SK-N-SH (cell line): ENCODE measurements at regions not wholly inside any gene's neighbourhood (a gene's known extent, or its start where the extent isn't known, plus 50 kb on each side); places are given as distances from the start of the nearest gene placed in this dataset.

Experiments
- CTCF ChIA-PET: fragments of 300-600, 350-600 bp; formaldehyde crosslinking; extraction: SDS; loops from one replicate; lab custom pipeline; 2021; lab: Yijun Ruan, JAX
- POLR2A ChIA-PET: fragments of 350-600 bp; sonication (Branson Sonifier 250); formaldehyde crosslinking; extraction: SDS; loops from one replicate; lab custom pipeline; 2020; ENCODE audit warnings: antibody characterized with exemption, inconsistent platforms; lab: Yijun Ruan, JAX
- DNase-seq: peaks from one replicate; pipeline ENCODE4 v3.0.0; 2012
- H2AFZ ChIP-seq: fragments of 200-600 bp; sonication (generic); 2 replicates; pipeline ENCODE4 v1.8.1; 2016; ENCODE audit warnings: antibody characterized with exemption, mild to moderate bottlenecking, low read depth
- H3F3A ChIP-seq: fragments of 200-600 bp; sonication (generic); replicated peaks from 2 replicates; pipeline ENCODE3; 2016; ENCODE audit warnings: antibody characterized with exemption, mild to moderate bottlenecking; ENCODE audit not compliant: insufficient read depth
- H3K27ac ChIP-seq, 2 experiments: fragments of 200-500 bp in 1 of 2; fragments of 200-600 bp in 1 of 2; sonication (Bioruptor generic) in 1 of 2; sonication (generic), shearing (Covaris generic) in 1 of 2; 2 replicates each; pipeline versions ENCODE4 v1.5.1 to v1.6.1; 2014 to 2016; ENCODE audit warnings: low read depth in 2 of 2, inconsistent platforms in 1 of 2, low read length in 1 of 2, mild to moderate bottlenecking in 1 of 2, mixed read lengths in 1 of 2
- H3K27me3 ChIP-seq: fragments of 200-600 bp; sonication (generic), shearing (Covaris generic); 2 replicates; pipeline ENCODE4 v1.6.1; 2016; ENCODE audit warnings: mixed run types; ENCODE audit not compliant: insufficient read depth
- H3K36me3 ChIP-seq, 2 experiments: fragments of 200-500 bp in 1 of 2; fragments of 200-600 bp in 1 of 2; sonication (Bioruptor generic) in 1 of 2; sonication (generic) in 1 of 2; replicated peaks in 1 of 2; 2 replicates each; pipeline versions ENCODE3 to v1.5.1; 2014 to 2016; ENCODE audit warnings: low read length in 1 of 2, mild to moderate bottlenecking in 1 of 2; ENCODE audit not compliant: insufficient read depth in 2 of 2, control insufficient read depth in 1 of 2
- H3K4me1 ChIP-seq, 2 experiments: fragments of 200-500 bp in 1 of 2; fragments of 200-600 bp in 1 of 2; sonication (Bioruptor generic) in 1 of 2; sonication (generic), shearing (Covaris generic) in 1 of 2; 2 replicates each; pipeline versions ENCODE4 v1.5.1 to v1.6.1; 2014 to 2016; ENCODE audit warnings: low read depth in 1 of 2, low read length in 1 of 2, mixed run types in 1 of 2; ENCODE audit not compliant: insufficient read depth in 2 of 2, control insufficient read depth in 1 of 2
- H3K4me2 ChIP-seq: fragments of 200-600 bp; sonication (generic), shearing (Covaris generic); 2 replicates; pipeline ENCODE4 v1.6.1; 2017; ENCODE audit warnings: mixed run types
- H3K4me3 ChIP-seq, 2 experiments: fragments of 200-500 bp in 1 of 2; fragments of 200-600 bp in 1 of 2; sonication (Bioruptor generic) in 1 of 2; sonication (generic), shearing (Covaris generic) in 1 of 2; 2 replicates each; pipeline versions ENCODE4 v1.5.1 to v1.8.1; 2014 to 2016; ENCODE audit warnings: low read depth in 2 of 2, inconsistent platforms in 1 of 2, low read length in 1 of 2, mild to moderate bottlenecking in 1 of 2, mixed read lengths in 1 of 2, moderate library complexity in 1 of 2
- H3K79me2 ChIP-seq: fragments of 200-600 bp; sonication (generic); 2 replicates; pipeline ENCODE4 v1.8.1; 2017; ENCODE audit warnings: mild to moderate bottlenecking; ENCODE audit not compliant: insufficient read depth
- H3K9ac ChIP-seq: fragments of 200-600 bp; sonication (generic); 2 replicates; pipeline ENCODE4 v1.6.1; 2017; ENCODE audit warnings: mixed run types
- H3K9me2 ChIP-seq: fragments of 200-600 bp; sonication (generic); 2 replicates; pipeline ENCODE4 v1.6.1; 2017; ENCODE audit warnings: mixed run types
- H3K9me3 ChIP-seq: fragments of 200-600 bp; sonication (generic); 2 replicates; pipeline ENCODE4 v1.6.1; 2017; ENCODE audit warnings: mixed run types, mild to moderate bottlenecking, moderate library complexity
- H4K20me1 ChIP-seq: fragments of 200-600 bp; sonication (generic); 2 replicates; pipeline ENCODE4 v1.6.1; 2017; ENCODE audit warnings: mild to moderate bottlenecking, mixed run types; ENCODE audit not compliant: insufficient read depth
- CHD2 ChIP-seq: fragments of 150-350 bp; IDR thresholded peaks from 2 replicates; pipeline ENCODE4 v1.6.1; 2018; ENCODE audit warnings: low read length; ENCODE audit not compliant: partially characterized antibody
- ELF1 ChIP-seq: IDR thresholded peaks from 2 replicates; pipeline ENCODE4 v1.4.0; 2012
- EP300 ChIP-seq, 2 experiments: IDR thresholded peaks; 2 replicates each; pipeline versions ENCODE4 v1.4.0 to v1.6.1; 2012; ENCODE audit warnings: borderline replicate concordance in 1 of 2, low read depth in 1 of 2, low read length in 1 of 2
- FOSL2 ChIP-seq: IDR thresholded peaks from 2 replicates; pipeline ENCODE4 v1.4.0; 2012; ENCODE audit warnings: low read depth, mild to moderate bottlenecking, moderate library complexity, borderline replicate concordance
- FOXJ3 ChIP-seq: sonication (generic); formaldehyde crosslinking; IDR thresholded peaks from 2 replicates; pipeline ENCODE4 v1.5.1; 2020; ENCODE audit warnings: mild to moderate bottlenecking, missing genetic modification reagents
- FOXM1 ChIP-seq: IDR thresholded peaks from 2 replicates; pipeline ENCODE4 v1.4.0; 2012; ENCODE audit warnings: low read depth, mild to moderate bottlenecking
- GABPA ChIP-seq: IDR thresholded peaks from 2 replicates; pipeline ENCODE4 v1.4.0; 2012; ENCODE audit warnings: low read depth, mild to moderate bottlenecking
- GATA2 ChIP-seq: sonication (generic); formaldehyde crosslinking; IDR thresholded peaks from 2 replicates; pipeline ENCODE4 v1.5.0; 2020; ENCODE audit warnings: mild to moderate bottlenecking, missing genetic modification reagents
- JUND ChIP-seq: IDR thresholded peaks from 2 replicates; pipeline ENCODE4 v1.4.0; 2012
- MXI1 ChIP-seq: IDR thresholded peaks from 2 replicates; pipeline ENCODE4 v1.6.1; 2012; ENCODE audit warnings: mild to moderate bottlenecking, low read depth, low read length, improper control_type of control experiment
- NRF1 ChIP-seq: IDR thresholded peaks from 2 replicates; pipeline ENCODE4 v1.6.1; 2012; ENCODE audit warnings: low read depth, mild to moderate bottlenecking, low read length
- POLR2AphosphoS5 ChIP-seq: IDR thresholded peaks from 2 replicates; pipeline ENCODE4 v1.6.1; 2012; ENCODE audit warnings: low read depth, low read length
- RCOR1 ChIP-seq: fragments of 150-350 bp; IDR thresholded peaks from 2 replicates; pipeline ENCODE4 v1.6.1; 2017; ENCODE audit warnings: antibody characterized with exemption, low read length
- REST ChIP-seq: IDR thresholded peaks from 2 replicates; pipeline ENCODE4 v1.6.1; 2012; ENCODE audit warnings: mild to moderate bottlenecking, low read depth, low read length, moderate library complexity
- SIN3A ChIP-seq: IDR thresholded peaks from 2 replicates; pipeline ENCODE4 v1.6.1; 2012; ENCODE audit warnings: low read depth, mild to moderate bottlenecking, low read length, moderate library complexity, borderline replicate concordance
- SMC3 ChIP-seq: IDR thresholded peaks from 2 replicates; pipeline ENCODE4 v1.6.1; 2012; ENCODE audit warnings: low read depth, low read length, improper control_type of control experiment
- TAF1 ChIP-seq: IDR thresholded peaks from 2 replicates; pipeline ENCODE4 v1.6.1; 2012; ENCODE audit warnings: low read depth, mild to moderate bottlenecking, low read length, moderate library complexity, borderline replicate concordance
- TCF12 ChIP-seq: IDR thresholded peaks from 2 replicates; pipeline ENCODE4 v1.4.0; 2012
- TEAD4 ChIP-seq: IDR thresholded peaks from 2 replicates; pipeline ENCODE4 v1.4.0; 2012; ENCODE audit warnings: mild to moderate bottlenecking, borderline replicate concordance; ENCODE audit not compliant: insufficient read depth
- WGBS: methylation state at CpG from one replicate; pipeline ENCODE4 v1.1.6; 2017; ENCODE audit warnings: low lambda C conversion rate; 5-methylcytosine and 5-hydroxymethylcytosine counted together
- TF ChIP-seq, protein P1 (sequence below): IDR thresholded peaks from 2 replicates; pipeline ENCODE4; 2012
- TF ChIP-seq, protein P2 (sequence below): IDR thresholded peaks from 2 replicates; pipeline ENCODE4 v1.4.0; 2012; ENCODE audit warnings: low read depth, borderline replicate concordance

GRCh38 chrX:144295921-144296320, 412.1 kb downstream of the UBE2NL start:
- DNase-seq = no peak
- 0% methylated on average over 1 of the region's 1 CpG for WGBS

DNA sequence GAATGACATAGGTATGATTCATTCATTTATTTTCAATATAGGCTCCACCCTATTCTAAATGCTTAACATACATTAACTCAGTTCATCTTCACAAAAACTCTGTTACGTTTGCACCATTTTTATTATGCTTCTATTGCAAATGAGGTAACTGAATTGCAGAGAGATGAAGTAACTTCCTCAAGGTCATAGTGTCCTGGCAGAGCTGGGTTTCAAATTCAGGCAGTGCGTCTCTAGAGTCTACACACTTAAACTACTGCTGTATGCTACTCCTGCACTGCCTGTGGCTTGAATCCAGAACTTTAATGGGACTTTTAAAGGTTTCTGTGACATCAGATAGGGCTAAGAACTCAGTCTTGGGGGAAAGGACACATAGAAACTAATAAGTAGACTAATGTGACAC, 413.4 kb downstream of the UBE2NL start:
- Histone ChIP-seq H3K4me3 (no peak overlapping the region), H3K27me3 (no peaks in the 10 kb centered on the region), H2AFZ (no peak overlapping the region), H3K9ac (no peak overlapping the region), H3K4me2 (no peak overlapping the region), H3K36me3 (no peaks in the 10 kb centered on the region), H3F3A (no peaks in the 10 kb centered on the region), H3K9me3 (no peaks in the 10 kb centered on the region), H3K9me2 (no peaks in the 10 kb centered on the region), H3K27ac (no peak overlapping the region), H3K79me2 (no peaks in the 10 kb centered on the region), H4K20me1 (no peaks in the 10 kb centered on the region), H3K4me1 (no peaks in the 10 kb centered on the region)
- CTCF ChIA-PET = no interaction called here
- TF ChIP-seq FOXM1 (no peak), SMC3 (no peak), EP300 (IDR thresholded peaks at IDR 0.05; ENCODE audit: borderline replicate concordance in 1 of 2, low read depth in 1 of 2, low read length in 1 of 2) (no peak), FOSL2 (no peak), GABPA (no peak), MXI1 (no peak), REST (no peak), CHD2 (no peak), ELF1 (no peak), NRF1 (no peak), FOXJ3 (CRISPR knock-in tag) (no peak), SIN3A (no peak), POLR2AphosphoS5 (no peak), TAF1 (no peak), JUND (no peak), TEAD4 (no peak), TCF12 (no peak)
- TF ChIP-seq, protein P1, sequence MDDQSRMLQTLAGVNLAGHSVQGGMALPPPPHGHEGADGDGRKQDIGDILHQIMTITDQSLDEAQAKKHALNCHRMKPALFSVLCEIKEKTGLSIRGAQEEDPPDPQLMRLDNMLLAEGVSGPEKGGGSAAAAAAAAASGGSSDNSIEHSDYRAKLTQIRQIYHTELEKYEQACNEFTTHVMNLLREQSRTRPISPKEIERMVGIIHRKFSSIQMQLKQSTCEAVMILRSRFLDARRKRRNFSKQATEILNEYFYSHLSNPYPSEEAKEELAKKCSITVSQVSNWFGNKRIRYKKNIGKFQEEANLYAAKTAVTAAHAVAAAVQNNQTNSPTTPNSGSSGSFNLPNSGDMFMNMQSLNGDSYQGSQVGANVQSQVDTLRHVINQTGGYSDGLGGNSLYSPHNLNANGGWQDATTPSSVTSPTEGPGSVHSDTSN = no peak
- TF ChIP-seq, protein P2, sequence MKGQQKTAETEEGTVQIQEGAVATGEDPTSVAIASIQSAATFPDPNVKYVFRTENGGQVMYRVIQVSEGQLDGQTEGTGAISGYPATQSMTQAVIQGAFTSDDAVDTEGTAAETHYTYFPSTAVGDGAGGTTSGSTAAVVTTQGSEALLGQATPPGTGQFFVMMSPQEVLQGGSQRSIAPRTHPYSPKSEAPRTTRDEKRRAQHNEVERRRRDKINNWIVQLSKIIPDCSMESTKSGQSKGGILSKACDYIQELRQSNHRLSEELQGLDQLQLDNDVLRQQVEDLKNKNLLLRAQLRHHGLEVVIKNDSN = no peak
- POLR2A ChIA-PET = no interaction called here
- 0% methylated on average over 2 of the region's 2 CpGs for WGBS
- no peak for DNase-seq

More at GRCh38 chrX:144295921-144296320, 412.1 kb downstream of the UBE2NL start:
- TF ChIP-seq FOXJ3 (CRISPR knock-in tag) (no peak), RCOR1 (no peak), GATA2 (CRISPR knock-in tag) (no peak), CHD2 (no peak)
- TF ChIP-seq, all 33 proteins: peak for 0
- H3K4me3 ChIP-seq = no peak overlapping the region
- CTCF ChIA-PET = interaction anchor here (0.7 kb wide), 1 partner anchor 1375 kb away, joined by 3 read pairs; no protein-coding TSS in a partner anchor
- H3K4me2 ChIP-seq = no peak overlapping the region
- POLR2A ChIA-PET = no interaction called here
- no peaks in the 10 kb centered on the region for H4K20me1 ChIP-seq
- no peaks in the 10 kb centered on the region for H3K4me1 ChIP-seq
- no peaks in the 10 kb centered on the region for H3K9me2 ChIP-seq
- no peak overlapping the region for H2AFZ ChIP-seq
- no peaks in the 10 kb centered on the region for H3K27me3 ChIP-seq
- H3K79me2 ChIP-seq = no peaks in the 10 kb centered on the region
- H3K27ac ChIP-seq = no peak overlapping the region
- H3K36me3 ChIP-seq = no peaks in the 10 kb centered on the region
- H3F3A ChIP-seq = no peaks in the 10 kb centered on the region
- H3K9ac ChIP-seq = no peak overlapping the region
- no peaks in the 10 kb centered on the region for H3K9me3 ChIP-seq
